22Rv1 (cell line): ENCODE measurements at regions not wholly inside any gene's neighbourhood (a gene's known extent, or its start where the extent isn't known, plus 50 kb on each side); places are given as distances from the start of the nearest gene placed in this dataset.

Experiments used
- CTCF ChIP-seq: fragments of 450-650 bp; IDR thresholded peaks from 2 replicates; pipeline ENCODE4 v1.5.1; 2017; ENCODE audit warnings: mild to moderate bottlenecking
- ZFX ChIP-seq: fragments of 450-650 bp; IDR thresholded peaks from 2 replicates; pipeline ENCODE4 v1.6.1; 2017; ENCODE audit warnings: antibody characterized with exemption, borderline replicate concordance

- TF ChIP-seq CTCF = no peak
- TF ChIP-seq ZFX = no peak
These were observed 138.8 kb upstream of the LAMA2 start for GRCh38 chr6:128743974-128744765.
